Right lobe of liver (tissue), 6 donors: ENCODE measurements at regions not wholly inside any gene's neighbourhood (a gene's known extent, or its start where the extent isn't known, plus 50 kb on each side); places are given as distances from the start of the nearest gene placed in this dataset.

Experiments
- ATAC-seq, 4 donors: fragments of 200-7000 bp; cut with Tn5 transposase; one replicate each; pipeline ENCODE4 v1.9.1; 2020; ENCODE audit warnings: mild to moderate bottlenecking in 4 of 4, moderate library complexity in 4 of 4
- DNase-seq, 3 donors: peaks; one replicate each; pipeline ENCODE4 v3.0.0-alpha.2; 2020
- H3K27ac ChIP-seq, 3 donors: fragments of 200-600 bp; one replicate each; pipeline ENCODE4 v1.8.0; 2022
- H3K27me3 ChIP-seq, 2 donors: fragments of 200-600 bp; one replicate each; pipeline ENCODE4 v1.8.0; 2022
- H3K36me3 ChIP-seq, 4 donors: fragments of 200-600 bp; sonication (generic) in 1 of 4; one replicate each; pipeline versions ENCODE4 v1.5.1 to v1.8.0; 2017 to 2022; ENCODE audit warnings: control low read depth in 1 of 4
- H3K4me1 ChIP-seq, 4 donors: fragments of 200-600 bp; sonication (generic) in 1 of 4; one replicate each; pipeline versions ENCODE4 v1.5.1 to v1.8.0; 2017 to 2022; ENCODE audit warnings: control low read depth in 1 of 4
- H3K4me3 ChIP-seq, 3 donors: fragments of 200-600 bp; one replicate each; pipeline ENCODE4 v1.8.0; 2022
- H3K9me3 ChIP-seq, 4 donors: fragments of 200-600 bp; sonication (generic) in 1 of 4; one replicate each; pipeline versions ENCODE4 v1.5.1 to v1.8.0; 2017 to 2022; ENCODE audit warnings: control low read depth in 1 of 4
- CTCF ChIP-seq, 4 donors: fragments of 200-600 bp in 3 of 4; fragments of 450-650 bp in 1 of 4; IDR thresholded peaks; one replicate each; pipeline versions ENCODE4 v1.5.1 to v1.8.0; 2016 to 2022; ENCODE audit warnings: antibody characterized with exemption in 4 of 4, mild to moderate bottlenecking in 2 of 4
- POLR2A ChIP-seq: fragments of 450-650 bp; IDR thresholded peaks from one replicate; pipeline ENCODE4 v1.6.1; 2017; ENCODE audit warnings: antibody characterized with exemption, mild to moderate bottlenecking
- WGBS: methylation state at CpG from one replicate; pipeline ENCODE4 v1.1.6; 2018; ENCODE audit warnings: low coverage, low lambda C conversion rate; ENCODE audit not compliant: insufficient coverage; ENCODE audit errors: missing lambda C conversion rate; 5-methylcytosine and 5-hydroxymethylcytosine counted together
- intact Hi-C, 2 donors: fragments of 100-400 bp; cut with DNase I; formaldehyde crosslinking; loops; one replicate each; pipeline versions ENCODE4 v1.11.2 to v1.14.1; 2022
- donor health status: DM: no; HTN: yes; CAD: no.
- donor health status: DM: no; HTN: no; CAD: no.
- donor health status: DM: no; HTN: no; CAD: no.
- donor health status: DM: no; HTN: yes; CAD: no.
- donor health status: DM: no; HTN: yes; CAD: no.

- H3K27me3 ChIP-seq = no peaks in the 10 kb centered on the region
- no peaks in the 10 kb centered on the region for H3K36me3 ChIP-seq
- intact Hi-C loops = no loop called here
- H3K9me3 ChIP-seq = no peaks in the 10 kb centered on the region
- no CpG with 5 or more reads among the region's 3 CpGs for WGBS
- DNase-seq (no peak), ATAC-seq (no peak)
- TF ChIP-seq POLR2A (no peak), CTCF (IDR thresholded peaks at IDR 0.05) (no peak)
- peaks cover 0 to 7% (median 0%) of the 10 kb centered on the region in 4 donors for H3K4me1 ChIP-seq
- no peak overlapping the region for H3K27ac ChIP-seq
- no peak overlapping the region for H3K4me3 ChIP-seq
Measured at GRCh38 chr11:116334596-116334995, 438.2 kb downstream of the BUD13 start.

GRCh38 chr11:116333001-116333535 is 439.7 kb downstream of the BUD13 start:
- H3K36me3 ChIP-seq = no peaks in the 10 kb centered on the region
- 41% methylated on average over 3 of the region's 3 CpGs for WGBS
- no peak overlapping the region for H3K4me3 ChIP-seq
- TF ChIP-seq CTCF (IDR thresholded peaks at IDR 0.05) = no peak
- no peak for TF ChIP-seq POLR2A
- intact Hi-C loops = no loop called here
- H3K27me3 ChIP-seq = no peaks in the 10 kb centered on the region
- ATAC-seq = no peak
- no peaks in the 10 kb centered on the region for H3K4me1 ChIP-seq
- no peak for DNase-seq
- H3K9me3 ChIP-seq = no peaks in the 10 kb centered on the region
- H3K27ac ChIP-seq = no peak overlapping the region

- Histone ChIP-seq H3K36me3 (no peaks in the 10 kb centered on the region), H3K4me1 (no peaks in the 10 kb centered on the region), H3K27me3 (no peaks in the 10 kb centered on the region), H3K27ac (no peak overlapping the region), H3K9me3 (no peaks in the 10 kb centered on the region), H3K4me3 (no peak overlapping the region)
- DNase-seq = no peak
- ATAC-seq = no peak
- intact Hi-C loops = no loop called here
- WGBS = 80% methylated on average over 6 of the region's 8 CpGs
- no peak for TF ChIP-seq POLR2A
- TF ChIP-seq CTCF (IDR thresholded peaks at IDR 0.05) = no peak
Measured at GRCh38 chr11:116332391-116332790, 440.4 kb downstream of the BUD13 start.

GRCh38 chr11:116331381-116331780 is 441.4 kb downstream of the BUD13 start:
- Histone ChIP-seq H3K4me1 (no peaks in the 10 kb centered on the region), H3K27me3 (no peaks in the 10 kb centered on the region), H3K9me3 (no peaks in the 10 kb centered on the region), H3K4me3 (no peak overlapping the region), H3K36me3 (no peaks in the 10 kb centered on the region), H3K27ac (no peak overlapping the region)
- WGBS = 78% methylated on average over 3 of the region's 4 CpGs
- TF ChIP-seq CTCF (IDR thresholded peaks at IDR 0.05) (no peak), POLR2A (no peak)
- intact Hi-C loops = no loop called here
- ATAC-seq (no peak), DNase-seq (no peak)
